ENCODE measurements at regions not wholly inside any gene's neighbourhood (a gene's known extent, or its start where the extent isn't known, plus 50 kb on each side); places are given as distances from the start of the nearest gene placed in this dataset.

DNA sequence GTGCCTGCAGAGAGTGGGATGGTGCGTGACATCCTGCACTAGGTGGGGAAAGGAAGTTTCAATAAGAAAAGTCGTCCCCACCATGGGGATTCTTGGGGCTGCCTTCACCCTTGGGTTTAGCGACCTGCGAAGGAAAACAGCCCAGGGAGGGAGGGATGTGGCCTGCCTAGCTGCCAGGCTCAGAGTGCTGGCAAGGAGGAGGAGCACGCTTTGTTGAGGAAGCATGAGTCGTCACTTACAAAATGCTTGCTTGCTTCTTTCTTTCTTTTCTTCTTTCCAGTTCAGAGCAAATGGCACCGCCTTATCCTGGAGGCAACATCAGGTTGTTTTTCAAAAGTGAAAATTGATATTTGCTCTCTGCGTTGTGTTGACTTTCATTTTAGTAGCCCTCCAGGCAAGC is 123.2 kb downstream of the TFAP2C start:
- CTCF ChIA-PET: no interaction called here
- RAD21 ChIA-PET (ENCODE audit: unreplicated experiment): no interaction called here
- intact Hi-C loops (cut with micrococcal nuclease; ENCODE audit: unreplicated experiment): no loop called here
- no peaks in the 10 kb centered on the region for H4K20me1 ChIP-seq (ENCODE audit: control insufficient read depth, insufficient read depth)
- no peaks in the 10 kb centered on the region for H3K9me3 ChIP-seq (replicated peaks; ENCODE audit: control insufficient read depth, insufficient read depth, low read length)
- TF ChIP-seq, protein P1, sequence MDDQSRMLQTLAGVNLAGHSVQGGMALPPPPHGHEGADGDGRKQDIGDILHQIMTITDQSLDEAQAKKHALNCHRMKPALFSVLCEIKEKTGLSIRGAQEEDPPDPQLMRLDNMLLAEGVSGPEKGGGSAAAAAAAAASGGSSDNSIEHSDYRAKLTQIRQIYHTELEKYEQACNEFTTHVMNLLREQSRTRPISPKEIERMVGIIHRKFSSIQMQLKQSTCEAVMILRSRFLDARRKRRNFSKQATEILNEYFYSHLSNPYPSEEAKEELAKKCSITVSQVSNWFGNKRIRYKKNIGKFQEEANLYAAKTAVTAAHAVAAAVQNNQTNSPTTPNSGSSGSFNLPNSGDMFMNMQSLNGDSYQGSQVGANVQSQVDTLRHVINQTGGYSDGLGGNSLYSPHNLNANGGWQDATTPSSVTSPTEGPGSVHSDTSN (IDR thresholded peaks at IDR 0.05; ENCODE audit: insufficient replicate concordance, low read depth, low read length): no peak
- no peak for TF ChIP-seq POLR2A (IDR thresholded peaks at IDR 0.05; ENCODE audit: low read depth, low read length)
- TF ChIP-seq, protein P2, sequence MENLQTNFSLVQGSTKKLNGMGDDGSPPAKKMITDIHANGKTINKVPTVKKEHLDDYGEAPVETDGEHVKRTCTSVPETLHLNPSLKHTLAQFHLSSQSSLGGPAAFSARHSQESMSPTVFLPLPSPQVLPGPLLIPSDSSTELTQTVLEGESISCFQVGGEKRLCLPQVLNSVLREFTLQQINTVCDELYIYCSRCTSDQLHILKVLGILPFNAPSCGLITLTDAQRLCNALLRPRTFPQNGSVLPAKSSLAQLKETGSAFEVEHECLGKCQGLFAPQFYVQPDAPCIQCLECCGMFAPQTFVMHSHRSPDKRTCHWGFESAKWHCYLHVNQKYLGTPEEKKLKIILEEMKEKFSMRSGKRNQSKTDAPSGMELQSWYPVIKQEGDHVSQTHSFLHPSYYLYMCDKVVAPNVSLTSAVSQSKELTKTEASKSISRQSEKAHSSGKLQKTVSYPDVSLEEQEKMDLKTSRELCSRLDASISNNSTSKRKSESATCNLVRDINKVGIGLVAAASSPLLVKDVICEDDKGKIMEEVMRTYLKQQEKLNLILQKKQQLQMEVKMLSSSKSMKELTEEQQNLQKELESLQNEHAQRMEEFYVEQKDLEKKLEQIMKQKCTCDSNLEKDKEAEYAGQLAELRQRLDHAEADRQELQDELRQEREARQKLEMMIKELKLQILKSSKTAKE (IDR thresholded peaks at IDR 0.05; ENCODE audit: low read depth, poor library complexity, severe bottlenecking): no peak
- no peak for TF ChIP-seq BRCA1 (IDR thresholded peaks at IDR 0.05; ENCODE audit: low read depth, low read length)
- TF ChIP-seq, protein P3, sequence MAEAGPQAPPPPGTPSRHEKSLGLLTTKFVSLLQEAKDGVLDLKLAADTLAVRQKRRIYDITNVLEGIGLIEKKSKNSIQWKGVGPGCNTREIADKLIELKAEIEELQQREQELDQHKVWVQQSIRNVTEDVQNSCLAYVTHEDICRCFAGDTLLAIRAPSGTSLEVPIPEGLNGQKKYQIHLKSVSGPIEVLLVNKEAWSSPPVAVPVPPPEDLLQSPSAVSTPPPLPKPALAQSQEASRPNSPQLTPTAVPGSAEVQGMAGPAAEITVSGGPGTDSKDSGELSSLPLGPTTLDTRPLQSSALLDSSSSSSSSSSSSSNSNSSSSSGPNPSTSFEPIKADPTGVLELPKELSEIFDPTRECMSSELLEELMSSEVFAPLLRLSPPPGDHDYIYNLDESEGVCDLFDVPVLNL (IDR thresholded peaks at IDR 0.05; ENCODE audit: low read depth, low read length): no peak
- no peak for TF ChIP-seq MEF2B (IDR thresholded peaks at IDR 0.05; ENCODE audit: partially characterized antibody, poor library complexity, severe bottlenecking)
- TF ChIP-seq ZNF622 (IDR thresholded peaks at IDR 0.05): no peak
- TF ChIP-seq POLR2AphosphoS5 (IDR thresholded peaks at IDR 0.05; ENCODE audit: low read length): no peak
- no peak for TF ChIP-seq CBX3 (IDR thresholded peaks at IDR 0.05; ENCODE audit: borderline replicate concordance, low read depth)
- TF ChIP-seq, protein P4, sequence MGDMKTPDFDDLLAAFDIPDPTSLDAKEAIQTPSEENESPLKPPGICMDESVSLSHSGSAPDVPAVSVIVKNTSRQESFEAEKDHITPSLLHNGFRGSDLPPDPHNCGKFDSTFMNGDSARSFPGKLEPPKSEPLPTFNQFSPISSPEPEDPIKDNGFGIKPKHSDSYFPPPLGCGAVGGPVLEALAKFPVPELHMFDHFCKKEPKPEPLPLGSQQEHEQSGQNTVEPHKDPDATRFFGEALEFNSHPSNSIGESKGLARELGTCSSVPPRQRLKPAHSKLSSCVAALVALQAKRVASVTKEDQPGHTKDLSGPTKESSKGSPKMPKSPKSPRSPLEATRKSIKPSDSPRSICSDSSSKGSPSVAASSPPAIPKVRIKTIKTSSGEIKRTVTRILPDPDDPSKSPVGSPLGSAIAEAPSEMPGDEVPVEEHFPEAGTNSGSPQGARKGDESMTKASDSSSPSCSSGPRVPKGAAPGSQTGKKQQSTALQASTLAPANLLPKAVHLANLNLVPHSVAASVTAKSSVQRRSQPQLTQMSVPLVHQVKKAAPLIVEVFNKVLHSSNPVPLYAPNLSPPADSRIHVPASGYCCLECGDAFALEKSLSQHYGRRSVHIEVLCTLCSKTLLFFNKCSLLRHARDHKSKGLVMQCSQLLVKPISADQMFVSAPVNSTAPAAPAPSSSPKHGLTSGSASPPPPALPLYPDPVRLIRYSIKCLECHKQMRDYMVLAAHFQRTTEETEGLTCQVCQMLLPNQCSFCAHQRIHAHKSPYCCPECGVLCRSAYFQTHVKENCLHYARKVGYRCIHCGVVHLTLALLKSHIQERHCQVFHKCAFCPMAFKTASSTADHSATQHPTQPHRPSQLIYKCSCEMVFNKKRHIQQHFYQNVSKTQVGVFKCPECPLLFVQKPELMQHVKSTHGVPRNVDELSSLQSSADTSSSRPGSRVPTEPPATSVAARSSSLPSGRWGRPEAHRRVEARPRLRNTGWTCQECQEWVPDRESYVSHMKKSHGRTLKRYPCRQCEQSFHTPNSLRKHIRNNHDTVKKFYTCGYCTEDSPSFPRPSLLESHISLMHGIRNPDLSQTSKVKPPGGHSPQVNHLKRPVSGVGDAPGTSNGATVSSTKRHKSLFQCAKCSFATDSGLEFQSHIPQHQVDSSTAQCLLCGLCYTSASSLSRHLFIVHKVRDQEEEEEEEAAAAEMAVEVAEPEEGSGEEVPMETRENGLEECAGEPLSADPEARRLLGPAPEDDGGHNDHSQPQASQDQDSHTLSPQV (IDR thresholded peaks at IDR 0.05): no peak
- no peak for TF ChIP-seq MEF2A (IDR thresholded peaks at IDR 0.05; ENCODE audit: insufficient read depth, low read depth, low read length)
- POLR2A ChIA-PET: no interaction called here
- no peak overlapping the region for H3K9ac ChIP-seq (ENCODE audit: control insufficient read depth, insufficient read depth, low read length)
- no TSS peak for BruUV-seq (replicated peaks)
- no peak overlapping the region for H3K27ac ChIP-seq (ENCODE audit: control insufficient read depth, insufficient read depth)
- in situ Hi-C loops (cut with MboI): no loop called here
- no peak overlapping the region for H2AFZ ChIP-seq (ENCODE audit: control insufficient read depth, low read depth, low read length)
- no peaks in the 10 kb centered on the region for H3K36me3 ChIP-seq (ENCODE audit: control insufficient read depth in 2 of 2, insufficient read depth in 2 of 2, low read length in 1 of 2)
- H3K4me1 ChIP-seq (ENCODE audit: control insufficient read depth, insufficient read depth, low read length): no peaks in the 10 kb centered on the region
- DNase-seq (ENCODE audit: low read depth, low spot score) (no peak), ATAC-seq (no peak), FAIRE-seq (no peak)
- peaks cover 0 to 2% of the 10 kb centered on the region in 2 experiments; a peak in 2 of 4 replicates for H3K27me3 ChIP-seq (replicated peaks in 1 of 2; ENCODE audit: control insufficient read depth in 2 of 2, insufficient read depth in 2 of 2, low read length in 1 of 2)
- H3K79me2 ChIP-seq (ENCODE audit: control insufficient read depth, insufficient read depth, low read length): no peaks in the 10 kb centered on the region
- SMC1A ChIA-PET (ENCODE audit: uncharacterized antibody, unreplicated experiment): no interaction called here
- 20% methylated on average over 8 of the region's 8 CpGs for WGBS (ENCODE audit: insufficient coverage, insufficient replicate concordance, low lambda C conversion rate, missing lambda C conversion rate)
- no peak overlapping the region for H3K4me3 ChIP-seq
- H3K4me2 ChIP-seq (ENCODE audit: control insufficient read depth, insufficient read depth): no peak overlapping the region
